Uterus (tissue), 2 donors: ENCODE measurements at regions not wholly inside any gene's neighbourhood (a gene's known extent, or its start where the extent isn't known, plus 50 kb on each side); places are given as distances from the start of the nearest gene placed in this dataset.

Experiments used
- CTCF ChIP-seq, 4 experiments: fragments of 200-600 bp in 2 of 4; fragments of 450-650 bp in 2 of 4; sonication (generic) in 2 of 4; IDR thresholded peaks; one replicate each; pipeline ENCODE4 v1.5.1; 2016 to 2019; ENCODE audit warnings: antibody characterized with exemption in 4 of 4, mild to moderate bottlenecking in 2 of 4, moderate library complexity in 1 of 4
- POLR2A ChIP-seq, 2 donors: fragments of 450-650 bp; IDR thresholded peaks; one replicate each; pipeline ENCODE4 v1.6.1; 2016; ENCODE audit warnings: antibody characterized with exemption in 2 of 2, mild to moderate bottlenecking in 1 of 2, moderate library complexity in 1 of 2

- no peak for TF ChIP-seq CTCF (IDR thresholded peaks at IDR 0.05)
- TF ChIP-seq POLR2A (IDR thresholded peaks at IDR 0.05), result no peak
Measured at GRCh38 chr18:42459873-42460272, 504.8 kb downstream of the PIK3C3 start.
